GM13977 (cell line): ENCODE measurements at regions not wholly inside any gene's neighbourhood (a gene's known extent, or its start where the extent isn't known, plus 50 kb on each side); places are given as distances from the start of the nearest gene placed in this dataset.

Source experiments
- DNase-seq: peaks from one replicate; pipeline ENCODE4 v3.0.0; 2012; ENCODE audit warnings: low spot score
- in situ Hi-C: fragments of 300-500 bp; cut with MboI; formaldehyde crosslinking; loops from one replicate; pipeline ENCODE4 v1.12.0; 2022; ENCODE audit warnings: low sequenced_read_pairs, low pct_unique_long_range_greater_than_20kb, mixed read lengths, inconsistent platforms; ENCODE audit not compliant: unreplicated experiment
- TF ChIP-seq, protein P1 (sequence below): IDR thresholded peaks from 2 replicates; pipeline ENCODE4 v1.5.1; 2012; ENCODE audit warnings: mild to moderate bottlenecking, control low read depth; ENCODE audit not compliant: insufficient read depth; ENCODE audit errors: extremely low read depth, missing control alignments

DNA sequence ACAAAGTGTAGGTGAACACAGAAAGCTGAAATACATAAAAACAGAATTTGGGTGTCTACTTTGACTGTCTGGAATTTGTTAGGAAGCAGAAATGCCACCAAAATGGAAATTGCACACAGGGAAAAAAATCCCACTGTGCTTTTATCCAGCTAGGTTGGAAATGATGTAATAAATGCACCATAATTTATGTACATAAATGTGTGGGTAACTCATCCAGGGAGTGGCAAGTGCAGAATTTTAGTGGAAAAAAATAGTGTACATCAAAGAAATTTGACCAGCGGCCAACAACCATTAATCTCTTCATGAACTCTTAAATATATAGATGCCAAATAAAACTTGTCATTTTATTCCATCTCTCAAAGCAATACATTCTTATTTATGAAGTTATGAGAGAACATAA, 105.6 kb downstream of the LLPH start:
- no peak for DNase-seq
- in situ Hi-C loops = no loop called here
- TF ChIP-seq, protein P1, sequence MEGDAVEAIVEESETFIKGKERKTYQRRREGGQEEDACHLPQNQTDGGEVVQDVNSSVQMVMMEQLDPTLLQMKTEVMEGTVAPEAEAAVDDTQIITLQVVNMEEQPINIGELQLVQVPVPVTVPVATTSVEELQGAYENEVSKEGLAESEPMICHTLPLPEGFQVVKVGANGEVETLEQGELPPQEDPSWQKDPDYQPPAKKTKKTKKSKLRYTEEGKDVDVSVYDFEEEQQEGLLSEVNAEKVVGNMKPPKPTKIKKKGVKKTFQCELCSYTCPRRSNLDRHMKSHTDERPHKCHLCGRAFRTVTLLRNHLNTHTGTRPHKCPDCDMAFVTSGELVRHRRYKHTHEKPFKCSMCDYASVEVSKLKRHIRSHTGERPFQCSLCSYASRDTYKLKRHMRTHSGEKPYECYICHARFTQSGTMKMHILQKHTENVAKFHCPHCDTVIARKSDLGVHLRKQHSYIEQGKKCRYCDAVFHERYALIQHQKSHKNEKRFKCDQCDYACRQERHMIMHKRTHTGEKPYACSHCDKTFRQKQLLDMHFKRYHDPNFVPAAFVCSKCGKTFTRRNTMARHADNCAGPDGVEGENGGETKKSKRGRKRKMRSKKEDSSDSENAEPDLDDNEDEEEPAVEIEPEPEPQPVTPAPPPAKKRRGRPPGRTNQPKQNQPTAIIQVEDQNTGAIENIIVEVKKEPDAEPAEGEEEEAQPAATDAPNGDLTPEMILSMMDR = no peak

DNA sequence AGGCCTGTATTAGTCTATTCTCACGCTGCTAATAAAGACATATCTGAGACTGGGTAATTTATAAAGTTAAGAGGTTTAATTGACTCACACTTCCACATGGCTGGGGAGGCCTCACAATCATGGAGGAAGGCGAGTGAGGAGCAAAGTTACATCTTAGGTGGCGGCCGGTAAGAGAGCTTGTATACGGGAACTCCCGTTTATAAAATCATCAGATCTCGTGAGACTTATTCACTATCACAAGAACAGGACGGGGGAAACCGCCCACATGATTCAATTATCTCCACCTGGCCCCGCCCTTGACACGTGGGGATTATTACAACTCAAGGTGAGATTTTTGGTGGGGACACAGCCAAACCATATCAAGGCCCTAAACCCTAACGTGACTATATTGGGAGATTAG, 110.1 kb downstream of the LLPH start:
- TF ChIP-seq, protein P1 = no peak
- in situ Hi-C loops = no loop called here
- no peak for DNase-seq

DNA sequence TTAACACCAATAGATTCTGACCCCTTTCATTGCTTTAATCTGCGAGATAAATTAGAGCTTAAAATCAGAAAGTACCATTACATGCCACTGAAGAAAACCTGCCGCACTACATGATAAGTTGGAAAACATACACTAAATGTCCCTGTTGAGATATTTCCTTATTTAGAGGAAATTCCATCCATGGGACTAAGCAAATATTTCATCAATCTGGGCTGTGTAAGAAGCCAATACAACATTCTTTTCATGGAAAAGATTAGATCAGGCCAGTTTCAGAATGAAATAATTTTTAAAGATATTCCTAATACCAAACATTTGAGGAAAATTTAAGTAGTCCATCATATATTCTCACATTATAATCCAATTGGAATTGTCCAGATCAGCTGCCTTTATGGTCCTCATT, 112.8 kb downstream of the LLPH start:
- TF ChIP-seq, protein P1 = no peak
- no peak for DNase-seq
- in situ Hi-C loops = no loop called here
